HCT116 (cell line): ENCODE measurements at regions not wholly inside any gene's neighbourhood (a gene's known extent, or its start where the extent isn't known, plus 50 kb on each side); places are given as distances from the start of the nearest gene placed in this dataset.

ENCODE experiments used
- CEBPB ChIP-seq: IDR thresholded peaks from 2 replicates; pipeline ENCODE4 v1.6.1; 2012; ENCODE audit warnings: low read depth
- CTCF ChIP-seq, 3 experiments: fragments of 200-600 bp in 1 of 3; sonication (generic) in 1 of 3; IDR thresholded peaks in 2 of 3; conservative IDR thresholded peaks in 1 of 3; 2 replicates each; pipeline ENCODE4 v1.5.1; 2012 to 2017; ENCODE audit warnings: low read depth in 2 of 3, low read length in 2 of 3, antibody characterized with exemption in 1 of 3, borderline replicate concordance in 1 of 3, control low read depth in 1 of 3, mild to moderate bottlenecking in 1 of 3, mixed read lengths in 1 of 3, mixed run types in 1 of 3, moderate library complexity in 1 of 3; ENCODE audit not compliant: insufficient read depth in 1 of 3
- ELF1 ChIP-seq: IDR thresholded peaks from 2 replicates; pipeline ENCODE4 v1.6.1; 2012; ENCODE audit warnings: low read depth, borderline replicate concordance
- EZH2 ChIP-seq: fragments of 200-600 bp; sonication (generic); IDR thresholded peaks from 2 replicates; pipeline ENCODE4 v1.6.1; 2017; ENCODE audit warnings: antibody characterized with exemption, mixed run types
- POLR2A ChIP-seq: IDR thresholded peaks from 2 replicates; pipeline ENCODE4 v1.7.0; 2011; ENCODE audit warnings: borderline replicate concordance; ENCODE audit not compliant: insufficient read depth, insufficient read length; ENCODE audit errors: extremely low read depth
- POLR2AphosphoS5 ChIP-seq: IDR thresholded peaks from 2 replicates; pipeline ENCODE4 v1.6.1; 2011; ENCODE audit warnings: mild to moderate bottlenecking, low read depth, low read length, moderate library complexity
- RAD21 ChIP-seq: IDR thresholded peaks from 2 replicates; pipeline ENCODE4 v1.6.1; 2012; ENCODE audit warnings: low read depth, mild to moderate bottlenecking
- SRF ChIP-seq: IDR thresholded peaks from 2 replicates; pipeline ENCODE4 v1.6.1; 2012; ENCODE audit warnings: low read depth
- YY1 ChIP-seq: IDR thresholded peaks from 2 replicates; pipeline ENCODE4 v1.6.1; 2011; ENCODE audit warnings: low read length, low read depth, moderate library complexity, mild to moderate bottlenecking; ENCODE audit not compliant: insufficient replicate concordance; ENCODE audit errors: extremely low read depth

GRCh38 chr21:38951095-38951730 lies 145.5 kb downstream of the ETS2 start:
- TF ChIP-seq ELF1 (no peak), POLR2A (no peak), POLR2AphosphoS5 (no peak), EZH2 (no peak), SRF (no peak), CTCF (IDR thresholded peaks at IDR 0.05 in 2 of 3, conservative IDR thresholded peaks at IDR 0.05 in 1 of 3; ENCODE audit: borderline replicate concordance in 1 of 3, insufficient read depth in 1 of 3, low read depth in 2 of 3, low read length in 2 of 3) (no peak), YY1 (no peak), CEBPB (no peak), RAD21 (no peak)
